KMS-11 (cell line): ENCODE measurements at regions not wholly inside any gene's neighbourhood (a gene's known extent, or its start where the extent isn't known, plus 50 kb on each side); places are given as distances from the start of the nearest gene placed in this dataset.
"Not testable (repeated sequence)": the region's sequence is repeated elsewhere in the genome, so short reads cannot be mapped to it uniquely, and the experiment has no call there.

ENCODE experiments used
- H2AFZ ChIP-seq: fragments of 200-600 bp; sonication (generic); 2 replicates; pipeline ENCODE4 v1.6.1; 2016; ENCODE audit warnings: antibody characterized with exemption, mixed run types, low read depth
- H3K27ac ChIP-seq: fragments of 200-600 bp; sonication (generic); 2 replicates; pipeline ENCODE4 v1.6.1; 2016; ENCODE audit warnings: mild to moderate bottlenecking, mixed run types
- H3K27me3 ChIP-seq: fragments of 200-600 bp; sonication (generic); 2 replicates; pipeline ENCODE4 v1.6.1; 2017; ENCODE audit warnings: mild to moderate bottlenecking, low read depth, mixed run types, moderate library complexity; ENCODE audit not compliant: insufficient read depth
- H3K36me3 ChIP-seq: fragments of 200-600 bp; sonication (generic); 2 replicates; pipeline ENCODE4 v1.6.1; 2017; ENCODE audit warnings: mild to moderate bottlenecking, mixed run types; ENCODE audit not compliant: insufficient read depth
- H3K4me1 ChIP-seq: fragments of 200-600 bp; sonication (generic); 2 replicates; pipeline ENCODE4 v1.6.1; 2016; ENCODE audit warnings: mild to moderate bottlenecking, low read depth, mixed run types; ENCODE audit not compliant: poor library complexity, severe bottlenecking
- H3K4me2 ChIP-seq: fragments of 200-600 bp; sonication (generic); 2 replicates; pipeline ENCODE4 v1.7.0; 2016; ENCODE audit warnings: mild to moderate bottlenecking, mixed run types
- H3K4me3 ChIP-seq: fragments of 200-600 bp; sonication (generic); IDR thresholded peaks from 2 replicates; pipeline ENCODE4 v1.6.1; 2017; ENCODE audit warnings: low read depth, low read length, mixed read lengths; ENCODE audit not compliant: insufficient read depth
- H3K79me2 ChIP-seq: fragments of 200-600 bp; sonication (generic); 2 replicates; pipeline ENCODE4 v1.6.1; 2016; ENCODE audit warnings: low read depth, mixed run types; ENCODE audit not compliant: insufficient read depth
- H3K9ac ChIP-seq: fragments of 200-600 bp; sonication (generic); 2 replicates; pipeline ENCODE4 v1.6.1; 2016; ENCODE audit warnings: mild to moderate bottlenecking, mixed run types
- H4K20me1 ChIP-seq: fragments of 200-600 bp; sonication (generic); 2 replicates; pipeline ENCODE4 v1.6.1; 2016; ENCODE audit warnings: mild to moderate bottlenecking, mixed run types; ENCODE audit not compliant: insufficient read depth
- TF ChIP-seq, protein P1 (sequence below): fragments of 200-600 bp; sonication (generic); conservative IDR thresholded peaks from 2 replicates; pipeline ENCODE4 v1.6.1; 2017; ENCODE audit warnings: low read depth, mild to moderate bottlenecking, antibody characterized with exemption, low read length, moderate library complexity, mixed read lengths

- H4K20me1 ChIP-seq = no peaks in the 10 kb centered on the region
- TF ChIP-seq, protein P1, sequence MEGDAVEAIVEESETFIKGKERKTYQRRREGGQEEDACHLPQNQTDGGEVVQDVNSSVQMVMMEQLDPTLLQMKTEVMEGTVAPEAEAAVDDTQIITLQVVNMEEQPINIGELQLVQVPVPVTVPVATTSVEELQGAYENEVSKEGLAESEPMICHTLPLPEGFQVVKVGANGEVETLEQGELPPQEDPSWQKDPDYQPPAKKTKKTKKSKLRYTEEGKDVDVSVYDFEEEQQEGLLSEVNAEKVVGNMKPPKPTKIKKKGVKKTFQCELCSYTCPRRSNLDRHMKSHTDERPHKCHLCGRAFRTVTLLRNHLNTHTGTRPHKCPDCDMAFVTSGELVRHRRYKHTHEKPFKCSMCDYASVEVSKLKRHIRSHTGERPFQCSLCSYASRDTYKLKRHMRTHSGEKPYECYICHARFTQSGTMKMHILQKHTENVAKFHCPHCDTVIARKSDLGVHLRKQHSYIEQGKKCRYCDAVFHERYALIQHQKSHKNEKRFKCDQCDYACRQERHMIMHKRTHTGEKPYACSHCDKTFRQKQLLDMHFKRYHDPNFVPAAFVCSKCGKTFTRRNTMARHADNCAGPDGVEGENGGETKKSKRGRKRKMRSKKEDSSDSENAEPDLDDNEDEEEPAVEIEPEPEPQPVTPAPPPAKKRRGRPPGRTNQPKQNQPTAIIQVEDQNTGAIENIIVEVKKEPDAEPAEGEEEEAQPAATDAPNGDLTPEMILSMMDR = no peak
- no peak overlapping the region for H3K9ac ChIP-seq
- no peak overlapping the region for H3K27ac ChIP-seq
- no peaks in the 10 kb centered on the region for H3K4me1 ChIP-seq
- H3K27me3 ChIP-seq = peaks cover 7% of the 10 kb centered on the region; the same call in 1 of the 2 replicates
- no peaks in the 10 kb centered on the region for H3K36me3 ChIP-seq
- no peak overlapping the region for H3K4me2 ChIP-seq
- H3K4me3 ChIP-seq = no peak overlapping the region
- H3K79me2 ChIP-seq = no peaks in the 10 kb centered on the region
- H2AFZ ChIP-seq = no peak overlapping the region
These were observed 206.8 kb upstream of the SDK2 start for GRCh38 chr17:73851091-73851490.

- H3K27me3 ChIP-seq = peaks cover 11% of the 10 kb centered on the region; the same call in 1 of the 2 replicates
- H3K27ac ChIP-seq = no peak overlapping the region
- TF ChIP-seq, protein P1 = no peak
- H3K36me3 ChIP-seq = no peaks in the 10 kb centered on the region
- no peaks in the 10 kb centered on the region for H4K20me1 ChIP-seq
- H3K4me3 ChIP-seq = no peak overlapping the region
- no peaks in the 10 kb centered on the region for H3K4me1 ChIP-seq
- H2AFZ ChIP-seq = no peak overlapping the region
- no peaks in the 10 kb centered on the region for H3K79me2 ChIP-seq
- H3K4me2 ChIP-seq = no peak overlapping the region
- H3K9ac ChIP-seq = no peak overlapping the region
These were observed 207.7 kb upstream of the SDK2 start for GRCh38 chr17:73851921-73852320.

DNA sequence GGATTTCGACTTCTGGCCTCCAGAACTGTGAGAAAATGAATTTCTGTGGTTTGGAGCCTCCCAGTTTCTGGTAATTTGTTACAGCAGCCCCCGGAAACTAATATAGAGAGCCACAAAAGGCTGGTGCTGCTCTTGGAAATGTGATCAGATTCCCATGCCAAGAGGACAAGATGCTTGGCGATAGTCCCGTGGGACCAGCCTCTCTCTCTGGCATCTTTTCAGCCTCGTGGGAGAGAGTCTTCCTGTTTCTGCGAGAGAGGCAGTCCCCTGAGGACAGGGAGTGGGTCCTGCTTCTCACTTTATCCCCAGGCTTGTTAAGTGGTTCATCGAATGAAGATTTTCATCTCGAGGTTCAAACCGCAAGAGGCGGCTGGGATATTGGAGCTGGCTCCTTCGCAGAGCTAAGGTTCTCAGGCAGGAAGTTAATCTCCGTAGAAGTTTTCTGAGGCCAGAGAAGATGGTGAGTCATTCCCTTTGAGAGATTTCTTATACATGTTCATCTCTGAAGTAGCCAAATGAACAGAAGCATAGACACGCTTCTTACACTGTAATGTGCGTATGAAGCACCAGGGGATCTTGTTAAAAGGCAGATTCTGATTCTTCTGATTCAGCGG is 211.6 kb upstream of the SDK2 start:
- H3K79me2 ChIP-seq = no peaks in the 10 kb centered on the region
- H3K4me2 ChIP-seq = no peak overlapping the region
- no peaks in the 10 kb centered on the region for H3K36me3 ChIP-seq
- H3K27me3 ChIP-seq = 0 out of 2 replicates have a peak, but pooled peaks cover 9% of the 10 kb centered on the region
- no peak overlapping the region for H2AFZ ChIP-seq
- H3K27ac ChIP-seq = no peak overlapping the region
- no peak overlapping the region for H3K9ac ChIP-seq
- TF ChIP-seq, protein P1 = no peak
- H3K4me1 ChIP-seq = no peaks in the 10 kb centered on the region
- no peaks in the 10 kb centered on the region for H4K20me1 ChIP-seq
- no peak overlapping the region for H3K4me3 ChIP-seq

- peaks cover 12% of the 10 kb centered on the region; the same call in 1 of the 2 replicates for H3K27me3 ChIP-seq
- no peak overlapping the region for H3K27ac ChIP-seq
- H3K4me2 ChIP-seq = no peak overlapping the region
- no peaks in the 10 kb centered on the region for H3K4me1 ChIP-seq
- no peak overlapping the region for H2AFZ ChIP-seq
- H3K36me3 ChIP-seq = no peaks in the 10 kb centered on the region
- H3K9ac ChIP-seq = no peak overlapping the region
- H3K79me2 ChIP-seq = no peaks in the 10 kb centered on the region
- no peak overlapping the region for H3K4me3 ChIP-seq
- TF ChIP-seq, protein P1 = no peak
- H4K20me1 ChIP-seq = no peaks in the 10 kb centered on the region
These were observed 212.3 kb upstream of the SDK2 start for GRCh38 chr17:73856556-73856955.

GRCh38 chr17:73859439-73860008 is 215.3 kb upstream of the SDK2 start:
- H4K20me1 ChIP-seq, H3K4me3 ChIP-seq, H3K36me3 ChIP-seq, H2AFZ ChIP-seq, H3K27ac ChIP-seq, H3K79me2 ChIP-seq, H3K4me2 ChIP-seq, H3K9ac ChIP-seq, H3K4me1 ChIP-seq: not testable (repeated sequence)
- peaks cover 16% of the 10 kb centered on the region; the same call in 1 of the 2 replicates for H3K27me3 ChIP-seq
